ENCODE measurements at regions not wholly inside any gene's neighbourhood (a gene's known extent, or its start where the extent isn't known, plus 50 kb on each side); places are given as distances from the start of the nearest gene placed in this dataset.

DNA sequence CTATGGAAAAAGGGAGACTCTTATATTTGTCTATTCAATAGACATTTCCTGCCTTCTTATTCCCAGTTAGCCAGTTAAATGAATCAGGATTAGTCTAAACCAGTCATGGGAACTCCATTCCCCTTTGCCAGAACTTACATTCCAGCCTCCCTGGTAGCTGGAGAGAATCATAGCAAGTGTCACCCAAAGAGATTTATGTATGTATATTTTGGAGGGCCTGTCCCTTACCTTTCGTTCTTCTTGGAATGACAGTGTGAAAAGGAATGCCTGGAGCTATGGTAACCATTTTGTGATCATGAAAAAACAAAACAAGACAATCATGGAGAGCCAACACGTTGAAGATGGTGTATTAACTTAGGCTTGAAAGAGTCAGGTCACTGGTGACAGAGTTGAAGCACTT, 627.7 kb downstream of the CCDC171 start:
- TF ChIP-seq, protein P1, sequence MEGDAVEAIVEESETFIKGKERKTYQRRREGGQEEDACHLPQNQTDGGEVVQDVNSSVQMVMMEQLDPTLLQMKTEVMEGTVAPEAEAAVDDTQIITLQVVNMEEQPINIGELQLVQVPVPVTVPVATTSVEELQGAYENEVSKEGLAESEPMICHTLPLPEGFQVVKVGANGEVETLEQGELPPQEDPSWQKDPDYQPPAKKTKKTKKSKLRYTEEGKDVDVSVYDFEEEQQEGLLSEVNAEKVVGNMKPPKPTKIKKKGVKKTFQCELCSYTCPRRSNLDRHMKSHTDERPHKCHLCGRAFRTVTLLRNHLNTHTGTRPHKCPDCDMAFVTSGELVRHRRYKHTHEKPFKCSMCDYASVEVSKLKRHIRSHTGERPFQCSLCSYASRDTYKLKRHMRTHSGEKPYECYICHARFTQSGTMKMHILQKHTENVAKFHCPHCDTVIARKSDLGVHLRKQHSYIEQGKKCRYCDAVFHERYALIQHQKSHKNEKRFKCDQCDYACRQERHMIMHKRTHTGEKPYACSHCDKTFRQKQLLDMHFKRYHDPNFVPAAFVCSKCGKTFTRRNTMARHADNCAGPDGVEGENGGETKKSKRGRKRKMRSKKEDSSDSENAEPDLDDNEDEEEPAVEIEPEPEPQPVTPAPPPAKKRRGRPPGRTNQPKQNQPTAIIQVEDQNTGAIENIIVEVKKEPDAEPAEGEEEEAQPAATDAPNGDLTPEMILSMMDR (optimal IDR thresholded peaks at IDR 0.05 in 1 of 3, IDR thresholded peaks at IDR 0.05 in 1 of 3, conservative IDR thresholded peaks at IDR 0.05 in 1 of 3; ENCODE audit: extremely low read depth in 1 of 3, insufficient read depth in 2 of 3, low read length in 3 of 3), result no peak
- TF ChIP-seq EZH2 (IDR thresholded peaks at IDR 0.05; ENCODE audit: low read length), result no peak
